D341Med (cell line): ENCODE measurements at regions not wholly inside any gene's neighbourhood (a gene's known extent, or its start where the extent isn't known, plus 50 kb on each side); places are given as distances from the start of the nearest gene placed in this dataset.

ENCODE experiments used
- DNase-seq: peaks from one replicate; pipeline ENCODE4 v3.0.0; 2012; ENCODE audit warnings: low spot score

DNA sequence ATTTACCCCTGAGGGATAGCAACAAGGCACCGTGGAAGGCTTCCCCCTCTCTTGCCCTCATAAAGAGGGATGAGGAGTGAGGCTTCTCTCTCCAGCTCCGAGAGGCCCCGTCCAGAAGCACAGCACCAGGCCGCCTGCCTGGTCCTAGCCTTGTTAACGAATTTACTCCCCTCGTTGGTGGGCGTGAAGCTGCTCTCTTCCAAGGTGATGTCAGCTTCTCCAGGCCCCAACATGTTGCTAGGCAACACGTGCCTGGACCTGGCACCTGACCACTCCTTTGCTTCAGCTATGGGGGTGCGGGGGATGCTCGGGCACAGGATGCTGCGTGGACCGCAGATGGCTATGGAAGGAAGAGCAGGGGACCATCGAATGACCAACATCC is 135.2 kb upstream of the MGMT start:
- DNase-seq: no peak

DNA sequence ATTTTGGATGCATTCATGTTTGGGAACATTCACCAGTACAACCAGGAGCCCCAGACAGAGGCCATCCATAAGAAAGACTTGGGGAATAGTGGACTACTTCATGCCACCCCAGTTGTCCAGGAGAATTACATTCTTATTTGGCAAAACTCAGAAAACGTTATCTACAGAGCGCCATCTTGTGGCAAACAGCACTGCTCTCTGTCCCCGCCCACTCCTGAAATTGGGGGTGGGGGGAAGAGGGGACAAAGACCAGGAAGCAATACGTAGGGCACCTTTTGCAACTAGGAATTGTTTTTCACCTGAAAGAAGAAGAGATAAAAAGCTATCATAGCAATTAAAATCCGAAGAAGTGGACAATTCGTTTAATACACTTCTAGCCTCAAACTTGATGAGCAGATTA is 134.6 kb upstream of the MGMT start:
- peak; percentile 46 for DNase-seq

DNA sequence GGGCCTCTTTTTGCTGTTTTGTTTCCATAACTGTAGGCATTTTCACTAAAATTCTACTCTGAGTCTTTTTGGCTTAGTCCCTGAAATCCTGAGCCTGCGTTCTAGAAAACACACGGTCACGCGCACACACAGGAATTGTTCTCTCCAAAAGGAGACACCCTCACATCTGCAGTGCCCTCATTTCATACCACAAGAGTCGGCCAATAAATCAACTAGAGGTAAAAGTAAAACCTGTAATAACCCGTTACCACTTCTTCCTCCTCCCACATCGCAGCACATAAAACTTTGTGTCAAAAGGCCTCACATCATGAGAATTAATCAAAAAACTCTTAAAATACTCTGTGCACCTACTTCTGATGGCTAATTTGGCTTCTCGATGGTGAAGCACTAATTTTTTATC is 133.3 kb upstream of the MGMT start:
- no peak for DNase-seq

DNA sequence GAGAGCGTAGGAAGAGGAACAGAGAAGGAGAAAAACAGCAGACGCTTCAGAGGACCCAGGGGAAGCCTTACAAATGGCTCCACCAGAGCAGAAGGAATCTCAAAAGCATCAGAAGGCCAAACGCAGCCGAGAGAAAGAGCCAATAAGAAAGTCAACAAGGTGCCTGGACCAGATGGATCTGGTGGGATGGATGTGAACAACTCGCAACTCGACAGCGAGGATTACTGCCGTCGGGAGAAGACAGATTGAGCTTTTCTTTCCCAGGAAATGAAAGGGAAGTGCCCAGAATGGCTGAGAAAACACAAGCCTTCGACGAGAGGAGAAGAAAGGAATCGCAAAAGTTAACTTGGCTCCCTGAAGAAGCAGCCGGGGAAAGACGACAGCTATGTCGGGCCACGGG is 132.8 kb upstream of the MGMT start:
- DNase-seq: no peak

- DNase-seq: no peak
These were observed 131.6 kb upstream of the MGMT start for GRCh38 chr10:129335396-129335795.

DNA sequence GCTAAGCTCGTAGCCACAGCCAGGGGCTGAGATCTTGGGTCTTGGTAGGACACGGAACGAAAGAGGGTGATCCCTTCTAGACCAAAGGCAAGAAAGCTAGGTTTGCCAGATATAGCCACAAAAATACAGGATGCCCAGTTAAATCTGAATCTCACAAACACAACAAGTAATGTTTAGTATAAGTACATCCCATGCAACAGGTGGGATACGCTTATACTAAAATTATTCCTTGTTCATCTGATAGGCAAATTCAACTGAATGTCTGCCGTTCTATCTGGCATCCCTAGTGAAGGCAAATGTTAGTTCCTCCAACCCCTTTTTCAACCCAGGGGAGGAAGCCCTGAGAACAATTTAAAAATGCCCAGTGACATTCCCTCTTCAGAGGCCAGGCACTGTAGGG is 131.1 kb upstream of the MGMT start:
- DNase-seq: no peak

- DNase-seq: no peak
These were observed 127.8 kb upstream of the MGMT start for GRCh38 chr10:129339191-129339590.

DNA sequence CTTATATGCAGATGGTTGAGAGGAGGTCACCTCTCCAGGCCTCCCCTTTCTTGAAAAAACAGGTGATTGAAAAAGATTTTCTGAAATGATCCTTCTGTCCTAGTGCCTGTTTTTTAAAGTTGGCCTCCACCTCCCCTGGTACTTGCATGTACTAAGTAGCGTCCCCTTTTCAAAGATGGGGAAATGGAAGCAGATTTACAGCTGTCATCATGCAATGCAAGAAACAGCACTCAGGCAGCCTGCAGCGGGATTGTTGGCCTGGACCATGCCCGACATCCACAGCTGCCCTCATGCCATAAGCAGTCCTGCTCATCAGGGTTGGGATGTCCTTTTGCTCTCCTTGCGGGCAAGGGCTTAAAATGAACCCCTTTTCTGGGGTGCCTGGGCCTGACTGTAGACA is 127.2 kb upstream of the MGMT start:
- no peak for DNase-seq

DNA sequence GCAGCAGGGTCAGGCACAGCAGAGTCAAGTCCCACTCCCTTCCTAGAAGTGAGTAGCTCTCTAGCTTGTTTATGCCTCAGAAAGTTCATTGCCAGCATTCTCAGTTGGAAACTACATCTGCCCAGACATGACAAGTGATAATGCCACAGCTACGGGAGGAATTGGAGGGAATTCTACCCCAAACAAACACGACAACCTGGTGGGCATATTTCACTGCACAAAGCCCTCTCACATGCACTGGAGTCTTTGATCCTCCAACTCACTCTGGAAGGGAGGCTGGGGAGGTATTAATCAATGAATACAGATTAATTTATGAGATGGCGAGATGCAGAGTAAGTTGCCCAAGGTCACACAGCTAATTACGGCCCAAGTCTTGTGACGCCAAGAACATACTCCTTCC is 126.0 kb upstream of the MGMT start:
- no peak for DNase-seq

GRCh38 chr10:129342385-129342784 is 124.7 kb upstream of the MGMT start:
- DNase-seq: no peak

DNA sequence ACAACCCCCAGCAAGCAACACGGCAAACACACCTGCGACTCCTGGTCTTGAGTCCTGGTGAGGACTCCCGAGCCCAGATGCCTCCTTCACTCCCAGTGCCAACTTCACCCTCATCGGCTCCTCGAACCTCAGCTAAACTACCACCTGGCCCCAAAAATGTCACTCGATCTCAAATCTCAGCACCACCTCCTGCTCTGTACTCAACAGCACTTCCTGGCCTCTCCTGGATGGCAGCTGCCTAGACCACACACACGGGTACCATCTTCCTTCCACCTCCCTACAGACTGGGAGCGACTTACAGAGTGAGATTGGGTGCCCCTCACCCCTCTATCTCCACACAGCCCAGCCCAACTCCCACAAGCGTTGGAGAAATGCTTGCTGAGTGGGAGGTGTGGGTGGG is 123.9 kb upstream of the MGMT start:
- DNase-seq: no peak

GRCh38 chr10:129344103-129344502 is 122.9 kb upstream of the MGMT start:
- DNase-seq: no peak

GRCh38 chr10:129344731-129345355 is 122.2 kb upstream of the MGMT start:
- DNase-seq: no peak

- DNase-seq: no peak
These were observed 121.3 kb upstream of the MGMT start for GRCh38 chr10:129345763-129346162.

- DNase-seq: no peak
These were observed 116.4 kb upstream of the MGMT start for GRCh38 chr10:129350690-129351089.

DNA sequence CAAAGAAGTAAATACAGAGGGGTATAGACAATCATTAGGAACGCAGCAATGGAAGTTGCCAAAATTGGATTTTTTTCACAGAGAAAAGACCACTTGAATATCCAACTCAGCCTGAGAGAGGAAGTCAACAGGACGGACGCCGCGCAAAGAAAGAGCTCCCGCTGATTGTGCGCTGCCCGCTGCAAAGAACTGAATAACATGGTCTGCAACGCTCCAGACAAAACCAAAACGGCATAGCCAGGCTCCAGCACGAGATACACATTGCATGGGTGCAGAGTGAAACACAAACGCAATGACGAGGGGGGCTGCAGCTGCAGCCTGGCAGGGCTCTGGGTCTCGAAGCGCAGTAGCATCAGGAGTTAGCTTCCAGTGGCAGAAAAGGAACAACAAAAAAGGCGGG is 113.9 kb upstream of the MGMT start:
- no peak for DNase-seq

GRCh38 chr10:129360046-129360445 is 107.0 kb upstream of the MGMT start:
- no peak for DNase-seq

GRCh38 chr10:129361676-129362376 is 105.2 kb upstream of the MGMT start:
- no peak for DNase-seq

DNA sequence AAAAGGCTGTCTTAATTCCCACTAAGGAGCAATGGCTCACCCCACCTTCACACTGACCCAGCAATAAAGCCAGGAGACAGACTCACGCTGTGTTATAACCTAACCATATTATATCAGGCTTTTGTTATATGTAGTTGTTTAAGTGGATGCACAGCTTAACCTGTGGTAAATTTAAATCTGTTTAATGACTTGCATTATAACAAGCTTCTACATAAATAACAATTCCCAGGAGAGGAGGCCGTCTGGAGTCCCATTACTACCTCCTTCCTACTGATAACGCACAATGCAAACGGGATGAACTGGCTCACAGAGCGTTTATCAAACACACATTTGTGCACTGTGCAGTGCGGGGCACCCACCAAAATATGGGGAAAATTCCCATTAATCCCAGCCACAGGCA is 102.1 kb upstream of the MGMT start:
- no peak for DNase-seq

DNA sequence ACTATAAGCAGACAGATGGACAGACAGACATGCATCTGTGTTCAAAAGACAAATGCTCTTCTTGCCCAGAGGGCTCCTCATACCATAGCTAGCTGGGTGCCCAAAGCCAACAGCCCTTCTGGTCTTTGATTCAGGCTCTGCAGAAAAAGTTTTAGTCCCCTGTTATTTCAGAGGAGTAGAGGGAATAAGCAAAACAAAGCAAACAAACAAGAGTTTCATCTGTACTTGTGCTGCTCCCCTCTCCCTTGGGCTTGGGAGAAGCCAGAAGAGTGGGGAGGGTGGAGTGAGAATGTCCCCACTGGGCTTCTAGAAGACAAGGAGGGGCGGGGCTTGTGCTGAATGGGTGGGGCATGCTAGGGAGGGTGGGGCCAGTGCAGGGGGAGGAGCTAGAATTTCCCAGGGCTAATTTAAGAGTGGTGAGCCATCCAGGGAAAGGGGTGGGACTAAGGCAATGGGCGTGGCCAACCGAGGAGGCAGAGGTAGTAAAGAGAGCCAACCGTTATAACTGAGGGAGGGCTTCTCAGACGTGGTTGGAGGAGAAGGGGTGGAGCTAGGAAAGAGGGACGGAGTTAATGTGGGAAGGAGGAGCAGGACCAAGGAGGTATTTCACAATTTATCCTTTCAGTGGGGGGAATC is 101.2 kb upstream of the MGMT start:
- DNase-seq: no peak

DNA sequence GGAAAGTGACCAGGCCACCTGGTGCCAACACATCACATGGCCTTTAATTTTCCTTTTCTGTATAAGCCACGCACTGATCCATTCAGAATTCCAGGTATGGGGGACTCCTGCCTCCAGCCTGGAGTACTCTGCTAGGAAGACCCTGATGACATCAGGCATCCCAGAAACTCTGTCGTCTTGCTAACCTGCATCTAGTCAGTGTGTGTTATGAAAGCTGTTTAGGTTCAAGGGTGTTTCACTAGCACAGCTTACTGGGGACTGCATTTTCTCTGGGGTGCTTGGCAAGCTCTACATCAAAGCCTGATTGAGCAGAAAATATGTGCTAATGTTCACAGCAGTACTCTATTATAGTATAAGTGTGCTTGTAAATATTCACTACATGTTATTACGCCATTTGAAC is 100.6 kb upstream of the MGMT start:
- no peak for DNase-seq

GRCh38 chr10:129369566-129369965 is 97.5 kb upstream of the MGMT start:
- no peak for DNase-seq

DNA sequence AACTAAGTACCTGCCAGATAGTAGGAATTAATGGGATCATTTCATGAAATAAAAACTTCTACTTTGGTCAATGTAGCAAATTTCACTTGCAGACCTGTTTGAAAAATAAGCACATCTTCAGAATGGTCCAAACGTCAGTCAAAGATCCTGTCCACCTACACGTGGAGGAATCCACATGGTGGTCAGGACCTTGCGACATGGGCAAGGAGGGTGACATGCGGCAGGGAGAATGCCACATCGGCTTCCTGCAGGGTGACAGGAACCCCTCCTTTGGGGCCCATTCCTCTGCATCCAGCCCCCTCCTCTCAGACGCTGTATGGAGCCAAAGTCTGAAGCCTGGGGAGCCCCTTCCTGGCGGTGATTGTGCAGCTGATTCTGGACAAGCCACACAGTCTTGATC is 95.5 kb upstream of the MGMT start:
- DNase-seq: no peak

GRCh38 chr10:129372172-129372571 is 94.9 kb upstream of the MGMT start:
- DNase-seq: no peak
